Fibroblast of peridontal ligament (primary cell): ENCODE measurements at regions not wholly inside any gene's neighbourhood (a gene's known extent, or its start where the extent isn't known, plus 50 kb on each side); places are given as distances from the start of the nearest gene placed in this dataset.
A peak's percentile ranks its signal among the peaks of the same experiment; 100 is the strongest.
"Not testable (repeated sequence)": the region's sequence is repeated elsewhere in the genome, so short reads cannot be mapped to it uniquely, and the experiment has no call there.

ENCODE experiments used
- DNase-seq: peaks from one replicate; pipeline ENCODE4 v3.0.0-alpha.2; 2010; ENCODE audit errors: extremely low read depth

- DNase-seq, result no peak
Observed at GRCh38 chr15:99485153-99485961, 80.4 kb upstream of the MEF2A start.

- no peak for DNase-seq
Observed at GRCh38 chr15:99485992-99486370, 79.8 kb upstream of the MEF2A start.

- DNase-seq, result peak; percentile 91
Observed at GRCh38 chr15:99486371-99487336, 79.1 kb upstream of the MEF2A start.

GRCh38 chr15:99487337-99487730, 78.5 kb upstream of the MEF2A start:
- DNase-seq, result no peak

- DNase-seq, result no peak
Observed at GRCh38 chr15:99492275-99492674, 73.5 kb upstream of the MEF2A start.

- no peak for DNase-seq
Observed at GRCh38 chr15:99492716-99493115, 73.1 kb upstream of the MEF2A start.

- no peak for DNase-seq
Observed at GRCh38 chr15:99493461-99493860, 72.3 kb upstream of the MEF2A start.

- DNase-seq, result not testable (repeated sequence)
Observed at GRCh38 chr15:99494536-99495233, 71.1 kb upstream of the MEF2A start.

GRCh38 chr15:99495430-99496301, 70.1 kb upstream of the MEF2A start:
- peak; percentile 45 for DNase-seq

GRCh38 chr15:99496302-99496629, 69.5 kb upstream of the MEF2A start:
- no peak for DNase-seq

GRCh38 chr15:99502182-99502581, 63.6 kb upstream of the MEF2A start:
- no peak for DNase-seq

GRCh38 chr15:99502661-99503060, 63.1 kb upstream of the MEF2A start:
- no peak for DNase-seq

- no peak for DNase-seq
Observed at GRCh38 chr15:99503411-99503810, 62.4 kb upstream of the MEF2A start.

GRCh38 chr15:99504071-99504822, 61.5 kb upstream of the MEF2A start:
- DNase-seq, result no peak

- no peak for DNase-seq
Observed at GRCh38 chr15:99504823-99505551, 60.8 kb upstream of the MEF2A start.

- DNase-seq, result no peak
Observed at GRCh38 chr15:99506399-99506798, 59.4 kb upstream of the MEF2A start.

GRCh38 chr15:99507016-99507503, 58.7 kb upstream of the MEF2A start:
- DNase-seq, result no peak

GRCh38 chr15:99507504-99508310, 58.1 kb upstream of the MEF2A start:
- DNase-seq, result peak; percentile 20

GRCh38 chr15:99508311-99508645, 57.5 kb upstream of the MEF2A start:
- no peak for DNase-seq
